NCI-H2029 treated with DMSO at 0.1 percent for 48 hours (cell line): ENCODE measurements at regions not wholly inside any gene's neighbourhood (a gene's known extent, or its start where the extent isn't known, plus 50 kb on each side); places are given as distances from the start of the nearest gene placed in this dataset.

ENCODE experiments used
- DNase-seq: peaks from one replicate; lab custom pipeline; 2025; lab: John Stamatoyannopoulos, UW

DNA sequence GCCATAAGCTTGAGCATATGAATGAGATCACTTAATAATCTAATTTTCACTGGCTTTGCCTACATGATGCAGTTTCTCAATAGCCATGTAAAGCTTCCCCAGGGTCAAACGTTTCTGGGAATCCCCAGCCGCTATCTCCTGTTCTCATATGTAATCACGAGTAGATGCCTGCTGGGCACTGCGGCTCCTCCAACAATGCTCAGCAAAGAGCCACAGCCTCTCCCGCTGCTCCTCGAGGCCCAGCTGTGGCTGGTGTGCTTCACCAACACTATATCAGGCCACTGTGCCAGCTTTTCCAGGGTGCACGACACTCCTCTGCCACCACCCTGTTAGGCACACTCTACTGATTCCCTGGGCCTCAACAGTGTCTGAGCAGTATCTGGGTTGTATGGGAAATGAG, 78.3 kb upstream of the RASGEF1B start:
- DNase-seq, result no peak

- DNase-seq, result no peak
Measured at GRCh38 chr4:81546777-81547176, 75.1 kb upstream of the RASGEF1B start.

- DNase-seq, result no peak
Measured at GRCh38 chr4:81541161-81541945, 69.6 kb upstream of the RASGEF1B start.

GRCh38 chr4:81538716-81539427, 67.2 kb upstream of the RASGEF1B start:
- no peak for DNase-seq

DNA sequence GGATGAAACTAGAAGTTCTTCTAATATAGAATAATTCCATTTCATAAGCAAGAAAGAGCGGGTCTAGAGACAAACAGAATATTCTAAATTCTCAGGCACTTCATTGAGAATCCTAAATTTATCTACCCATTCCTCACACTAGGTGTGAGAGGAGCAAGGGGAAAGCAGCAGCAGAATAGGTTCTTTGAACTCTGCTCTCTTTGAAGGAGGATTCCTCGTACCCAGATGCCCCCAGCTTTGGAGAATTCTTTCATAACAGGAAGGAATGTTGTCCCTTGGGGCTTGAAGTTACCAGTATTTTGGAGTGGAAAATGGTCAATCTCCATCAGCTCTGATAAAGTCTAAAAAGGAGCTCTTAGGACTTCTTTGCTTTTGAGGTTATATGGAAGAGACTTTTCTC, 59.7 kb upstream of the RASGEF1B start:
- DNase-seq, result no peak

DNA sequence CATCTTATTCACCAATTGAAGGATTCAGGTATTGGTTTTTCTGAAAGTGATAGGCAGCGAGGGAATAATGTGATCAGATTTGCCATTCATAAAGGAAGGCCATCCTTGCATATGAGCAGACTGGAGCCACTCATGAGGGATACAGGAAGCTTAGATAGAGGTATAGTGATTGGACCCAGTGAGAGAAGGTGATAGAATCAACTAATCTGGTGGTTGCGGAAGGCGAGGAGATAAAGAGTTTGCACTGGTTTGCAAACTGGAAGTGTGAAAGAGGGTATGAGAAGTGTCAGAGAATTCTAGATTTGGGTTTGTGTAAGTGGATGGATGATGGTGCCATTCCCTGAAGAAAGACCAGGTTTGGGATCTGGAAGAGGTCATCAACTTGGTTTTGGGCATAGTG, 57.3 kb upstream of the RASGEF1B start:
- no peak for DNase-seq

GRCh38 chr4:81528200-81528599, 56.5 kb upstream of the RASGEF1B start:
- no peak for DNase-seq

DNA sequence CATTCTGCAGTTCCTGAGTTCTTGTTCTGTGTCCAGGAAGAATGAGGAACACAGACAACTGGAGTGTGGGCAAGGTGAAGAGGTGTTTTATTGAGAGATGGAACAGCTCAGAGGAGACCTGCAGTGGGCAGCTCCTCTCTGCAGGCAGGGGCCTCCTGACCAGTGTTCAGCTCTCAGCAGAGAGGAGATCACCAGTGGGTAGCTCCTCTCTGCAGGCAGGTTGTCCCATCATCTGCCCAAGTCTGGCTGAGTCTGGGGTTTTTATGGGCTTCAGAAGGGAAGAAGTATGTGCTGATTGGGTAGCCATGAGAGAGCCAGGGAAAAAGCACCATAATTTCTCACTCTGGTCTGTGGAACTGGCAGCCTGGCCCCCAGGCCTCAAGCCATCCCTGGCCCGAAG, 56.0 kb upstream of the RASGEF1B start:
- no peak for DNase-seq

DNA sequence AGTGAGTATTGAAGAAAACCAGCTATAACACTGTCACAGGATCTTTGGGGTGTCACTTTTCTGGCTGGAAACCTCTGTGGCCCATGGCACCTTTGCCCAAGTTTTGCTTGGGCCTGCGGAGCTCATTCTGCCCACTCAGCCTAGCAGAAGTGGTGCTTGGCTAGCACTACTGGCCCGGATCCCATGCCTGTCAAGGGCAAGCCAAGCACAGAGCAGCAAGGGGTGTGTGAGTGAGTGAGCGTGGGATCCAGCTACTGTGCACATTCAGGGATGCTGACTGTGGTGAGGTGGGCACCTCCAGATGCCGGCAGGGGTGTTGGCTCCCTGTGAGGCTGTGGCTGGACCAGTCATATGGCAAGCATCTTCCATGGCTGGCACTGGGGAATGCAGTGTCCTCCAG, 55.4 kb upstream of the RASGEF1B start:
- DNase-seq, result no peak

DNA sequence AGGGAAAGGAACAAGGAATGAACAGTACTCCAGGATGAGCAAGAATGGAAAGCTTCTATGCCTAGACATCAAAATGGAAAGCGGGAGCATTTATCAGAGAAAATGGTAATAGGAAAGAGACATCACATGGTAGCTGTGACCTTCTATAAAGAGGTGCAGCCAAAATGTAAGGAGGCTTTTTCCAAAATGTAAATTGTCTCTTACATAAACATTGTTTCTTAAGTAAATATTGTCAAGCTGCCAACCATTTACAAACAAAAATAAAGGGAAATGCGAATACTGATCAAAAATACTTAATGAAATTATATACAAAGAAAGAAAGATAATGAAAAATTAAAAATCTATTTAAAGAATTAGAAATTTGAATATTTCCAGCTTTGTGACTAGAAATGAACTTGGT, 55.0 kb upstream of the RASGEF1B start:
- no peak for DNase-seq

- DNase-seq, result no peak
Measured at GRCh38 chr4:81523672-81524327, 52.1 kb upstream of the RASGEF1B start.

- DNase-seq, result no peak
Measured at GRCh38 chr4:81522711-81523110, 51.0 kb upstream of the RASGEF1B start.

- DNase-seq, result no peak
Measured at GRCh38 chr4:81521708-81522107, 50.0 kb upstream of the RASGEF1B start.
